GM18517 (cell line): ENCODE measurements at regions not wholly inside any gene's neighbourhood (a gene's known extent, or its start where the extent isn't known, plus 50 kb on each side); places are given as distances from the start of the nearest gene placed in this dataset.
"Not testable (repeated sequence)": the region's sequence is repeated elsewhere in the genome, so short reads cannot be mapped to it uniquely, and the experiment has no call there.

Experiments
- ATAC-seq: cut with Tn5 transposase; IDR thresholded peaks from one replicate; pipeline ENCODE4 v1.9.1; 2021; ENCODE audit warnings: mild to moderate bottlenecking, moderate library complexity; ENCODE audit not compliant: unreplicated experiment

- ATAC-seq, result no peak
Observed at GRCh38 chr15:96200357-96200967, 130.0 kb upstream of the NR2F2 start.

- ATAC-seq, result no peak
Observed at GRCh38 chr15:96201696-96202095, 128.8 kb upstream of the NR2F2 start.

GRCh38 chr15:96205588-96205987, 124.9 kb upstream of the NR2F2 start:
- not testable (repeated sequence) for ATAC-seq

- no peak for ATAC-seq
Observed at GRCh38 chr15:96207377-96208006, 123.0 kb upstream of the NR2F2 start.

GRCh38 chr15:96209285-96209735, 121.2 kb upstream of the NR2F2 start:
- ATAC-seq, result no peak

- no peak for ATAC-seq
Observed at GRCh38 chr15:96213045-96213444, 117.5 kb upstream of the NR2F2 start.

GRCh38 chr15:96213896-96214295, 116.6 kb upstream of the NR2F2 start:
- ATAC-seq, result no peak

- not testable (repeated sequence) for ATAC-seq
Observed at GRCh38 chr15:96216481-96216880, 114.0 kb upstream of the NR2F2 start.

- no peak for ATAC-seq
Observed at GRCh38 chr15:96217983-96218382, 112.5 kb upstream of the NR2F2 start.

- no peak for ATAC-seq
Observed at GRCh38 chr15:96218623-96219455, 111.7 kb upstream of the NR2F2 start.

GRCh38 chr15:96219681-96220080, 110.8 kb upstream of the NR2F2 start:
- no peak for ATAC-seq

GRCh38 chr15:96220657-96221056, 109.8 kb upstream of the NR2F2 start:
- no peak for ATAC-seq

- no peak for ATAC-seq
Observed at GRCh38 chr15:96222981-96223380, 107.5 kb upstream of the NR2F2 start.

GRCh38 chr15:96223939-96224338, 106.6 kb upstream of the NR2F2 start:
- ATAC-seq, result no peak

- ATAC-seq, result no peak
Observed at GRCh38 chr15:96225642-96226259, 104.7 kb upstream of the NR2F2 start.

- ATAC-seq, result no peak
Observed at GRCh38 chr15:96230526-96231181, 99.8 kb upstream of the NR2F2 start.

- no peak for ATAC-seq
Observed at GRCh38 chr15:96232335-96232734, 98.2 kb upstream of the NR2F2 start.

- no peak for ATAC-seq
Observed at GRCh38 chr15:96234109-96234892, 96.2 kb upstream of the NR2F2 start.

- ATAC-seq, result no peak
Observed at GRCh38 chr15:96237002-96237401, 93.5 kb upstream of the NR2F2 start.

- no peak for ATAC-seq
Observed at GRCh38 chr15:96242761-96243160, 87.7 kb upstream of the NR2F2 start.
